GM12874 (cell line): ENCODE measurements at regions not wholly inside any gene's neighbourhood (a gene's known extent, or its start where the extent isn't known, plus 50 kb on each side); places are given as distances from the start of the nearest gene placed in this dataset.

ENCODE experiments used
- CTCF ChIP-seq: IDR thresholded peaks from 2 replicates; pipeline ENCODE4 v1.5.1; 2011; ENCODE audit warnings: low read depth, mild to moderate bottlenecking, control low read depth, low read length, moderate library complexity; ENCODE audit not compliant: insufficient read depth

GRCh38 chr9:80410106-80410505 is 838.3 kb downstream of the TLE4 start:
- no peak for TF ChIP-seq CTCF

- no peak for TF ChIP-seq CTCF
These were observed 835.5 kb downstream of the TLE4 start for GRCh38 chr9:80407220-80407619.

- no peak for TF ChIP-seq CTCF
These were observed 829.5 kb downstream of the TLE4 start for GRCh38 chr9:80401243-80401642.

GRCh38 chr9:80400624-80401230 is 829.0 kb downstream of the TLE4 start:
- TF ChIP-seq CTCF: no peak

- TF ChIP-seq CTCF: no peak
These were observed 827.8 kb downstream of the TLE4 start for GRCh38 chr9:80399606-80400005.

- no peak for TF ChIP-seq CTCF
These were observed 816.1 kb downstream of the TLE4 start for GRCh38 chr9:80387828-80388227.

- TF ChIP-seq CTCF: no peak
These were observed 813.5 kb downstream of the TLE4 start for GRCh38 chr9:80385246-80385645.

GRCh38 chr9:80383331-80383730 is 811.6 kb downstream of the TLE4 start:
- no peak for TF ChIP-seq CTCF
